HG02885 (cell line): ENCODE measurements at regions not wholly inside any gene's neighbourhood (a gene's known extent, or its start where the extent isn't known, plus 50 kb on each side); places are given as distances from the start of the nearest gene placed in this dataset.

Source experiments
- ATAC-seq: cut with Tn5 transposase; IDR thresholded peaks from one replicate; pipeline ENCODE4 v1.9.1; 2021; ENCODE audit warnings: mild to moderate bottlenecking; ENCODE audit not compliant: unreplicated experiment, poor library complexity

GRCh38 chr13:73340069-73340468, 281.3 kb downstream of the KLF5 start:
- no peak for ATAC-seq

- ATAC-seq: no peak
Observed at GRCh38 chr13:73339086-73339485, 280.3 kb downstream of the KLF5 start.

- no peak for ATAC-seq
Observed at GRCh38 chr13:73338389-73338788, 279.6 kb downstream of the KLF5 start.

- no peak for ATAC-seq
Observed at GRCh38 chr13:73337532-73337931, 278.7 kb downstream of the KLF5 start.

- ATAC-seq: no peak
Observed at GRCh38 chr13:73336773-73337172, 278.0 kb downstream of the KLF5 start.

- no peak for ATAC-seq
Observed at GRCh38 chr13:73335944-73336343, 277.1 kb downstream of the KLF5 start.

- no peak for ATAC-seq
Observed at GRCh38 chr13:73335210-73335609, 276.4 kb downstream of the KLF5 start.

GRCh38 chr13:73334445-73334844, 275.6 kb downstream of the KLF5 start:
- no peak for ATAC-seq

- ATAC-seq: no peak
Observed at GRCh38 chr13:73331556-73331955, 272.8 kb downstream of the KLF5 start.

GRCh38 chr13:73329355-73329754, 270.6 kb downstream of the KLF5 start:
- no peak for ATAC-seq

- no peak for ATAC-seq
Observed at GRCh38 chr13:73327579-73327978, 268.8 kb downstream of the KLF5 start.

- no peak for ATAC-seq
Observed at GRCh38 chr13:73325723-73326558, 267.1 kb downstream of the KLF5 start.

- ATAC-seq: no peak
Observed at GRCh38 chr13:73324842-73325722, 266.3 kb downstream of the KLF5 start.

GRCh38 chr13:73323615-73324014, 264.8 kb downstream of the KLF5 start:
- no peak for ATAC-seq

- peak; percentile 54 for ATAC-seq
Observed at GRCh38 chr13:73321043-73321442, 262.2 kb downstream of the KLF5 start.

GRCh38 chr13:73317140-73317539, 258.3 kb downstream of the KLF5 start:
- no peak for ATAC-seq

- ATAC-seq: no peak
Observed at GRCh38 chr13:73310366-73310765, 251.6 kb downstream of the KLF5 start.

- no peak for ATAC-seq
Observed at GRCh38 chr13:73307481-73307880, 248.7 kb downstream of the KLF5 start.

- no peak for ATAC-seq
Observed at GRCh38 chr13:73306688-73307087, 247.9 kb downstream of the KLF5 start.

GRCh38 chr13:73304442-73304841, 245.6 kb downstream of the KLF5 start:
- no peak for ATAC-seq

- no peak for ATAC-seq
Observed at GRCh38 chr13:73303851-73304250, 245.0 kb downstream of the KLF5 start.
